ENCODE measurements at regions not wholly inside any gene's neighbourhood (a gene's known extent, or its start where the extent isn't known, plus 50 kb on each side); places are given as distances from the start of the nearest gene placed in this dataset.

- DNase-seq: no peak
Observed at GRCh38 chr22:22092101-22092500, 109.5 kb upstream of the TOP3B start.

GRCh38 chr22:22091400-22091878 lies 108.9 kb upstream of the TOP3B start:
- no peak for DNase-seq

GRCh38 chr22:22090650-22091399 lies 108.2 kb upstream of the TOP3B start:
- DNase-seq: no peak

GRCh38 chr22:22089459-22090308 lies 107.1 kb upstream of the TOP3B start:
- DNase-seq: no peak

GRCh38 chr22:22088658-22089458 lies 106.3 kb upstream of the TOP3B start:
- no peak for DNase-seq

- DNase-seq: no peak
Observed at GRCh38 chr22:22087854-22088657, 105.5 kb upstream of the TOP3B start.

- no peak for DNase-seq
Observed at GRCh38 chr22:22086501-22087158, 104.0 kb upstream of the TOP3B start.

- DNase-seq: no peak
Observed at GRCh38 chr22:22085702-22086500, 103.3 kb upstream of the TOP3B start.

- DNase-seq: no peak
Observed at GRCh38 chr22:22084089-22084711, 101.6 kb upstream of the TOP3B start.

- no peak for DNase-seq
Observed at GRCh38 chr22:22082960-22083359, 100.4 kb upstream of the TOP3B start.

GRCh38 chr22:22082229-22082835 lies 99.7 kb upstream of the TOP3B start:
- DNase-seq: no peak

- no peak for DNase-seq
Observed at GRCh38 chr22:22080270-22080669, 97.7 kb upstream of the TOP3B start.

GRCh38 chr22:22079404-22080148 lies 97.0 kb upstream of the TOP3B start:
- DNase-seq: no peak

- no peak for DNase-seq
Observed at GRCh38 chr22:22078329-22078728, 95.7 kb upstream of the TOP3B start.

GRCh38 chr22:22076932-22077703 lies 94.5 kb upstream of the TOP3B start:
- no peak for DNase-seq

GRCh38 chr22:22076361-22076760 lies 93.8 kb upstream of the TOP3B start:
- no peak for DNase-seq

- DNase-seq: no peak
Observed at GRCh38 chr22:22075382-22076163, 93.0 kb upstream of the TOP3B start.
